ENCODE measurements at regions not wholly inside any gene's neighbourhood (a gene's known extent, or its start where the extent isn't known, plus 50 kb on each side); places are given as distances from the start of the nearest gene placed in this dataset.

DNA sequence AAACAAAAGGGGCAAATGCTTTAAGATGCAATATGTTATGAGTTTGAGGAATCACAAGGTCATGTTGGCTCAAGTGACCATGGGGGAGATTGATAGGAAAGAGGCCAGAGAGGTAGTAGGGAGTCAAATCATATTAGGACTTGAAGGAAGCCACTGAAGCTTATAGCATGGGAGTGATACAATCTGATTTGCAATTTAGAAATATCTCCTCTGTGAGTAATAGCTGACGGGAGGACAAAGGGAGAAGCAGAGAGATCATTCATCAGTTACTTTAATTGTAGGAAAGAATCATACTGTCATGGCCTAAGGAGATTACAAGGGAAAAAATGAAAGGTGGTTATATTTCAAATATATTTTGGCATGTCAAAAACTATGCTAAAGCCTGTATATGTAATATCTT is 793.6 kb upstream of the RAG2 start:
- DNase-seq (ENCODE audit: low spot score), result no peak
- Histone ChIP-seq H3K4me3 (no peak overlapping the region), H3K4me1 (replicated peaks) (no peaks in the 10 kb centered on the region), H3K27ac (no peak overlapping the region), H3K9me3 (no peaks in the 10 kb centered on the region), H3K27me3 (replicated peaks; ENCODE audit: insufficient read depth) (no peaks in the 10 kb centered on the region), H3K36me3 (no peaks in the 10 kb centered on the region)
- WGBS, result 88% methylated on average over 1 of the region's 1 CpG
- TF ChIP-seq, protein P1, sequence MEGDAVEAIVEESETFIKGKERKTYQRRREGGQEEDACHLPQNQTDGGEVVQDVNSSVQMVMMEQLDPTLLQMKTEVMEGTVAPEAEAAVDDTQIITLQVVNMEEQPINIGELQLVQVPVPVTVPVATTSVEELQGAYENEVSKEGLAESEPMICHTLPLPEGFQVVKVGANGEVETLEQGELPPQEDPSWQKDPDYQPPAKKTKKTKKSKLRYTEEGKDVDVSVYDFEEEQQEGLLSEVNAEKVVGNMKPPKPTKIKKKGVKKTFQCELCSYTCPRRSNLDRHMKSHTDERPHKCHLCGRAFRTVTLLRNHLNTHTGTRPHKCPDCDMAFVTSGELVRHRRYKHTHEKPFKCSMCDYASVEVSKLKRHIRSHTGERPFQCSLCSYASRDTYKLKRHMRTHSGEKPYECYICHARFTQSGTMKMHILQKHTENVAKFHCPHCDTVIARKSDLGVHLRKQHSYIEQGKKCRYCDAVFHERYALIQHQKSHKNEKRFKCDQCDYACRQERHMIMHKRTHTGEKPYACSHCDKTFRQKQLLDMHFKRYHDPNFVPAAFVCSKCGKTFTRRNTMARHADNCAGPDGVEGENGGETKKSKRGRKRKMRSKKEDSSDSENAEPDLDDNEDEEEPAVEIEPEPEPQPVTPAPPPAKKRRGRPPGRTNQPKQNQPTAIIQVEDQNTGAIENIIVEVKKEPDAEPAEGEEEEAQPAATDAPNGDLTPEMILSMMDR (IDR thresholded peaks at IDR 0.05), result no peak
- TF ChIP-seq POLR2AphosphoS5 (IDR thresholded peaks at IDR 0.05), result no peak
- TF ChIP-seq POLR2A (IDR thresholded peaks at IDR 0.05), result no peak
- intact Hi-C loops (cut with DNase I), result no loop called here

DNA sequence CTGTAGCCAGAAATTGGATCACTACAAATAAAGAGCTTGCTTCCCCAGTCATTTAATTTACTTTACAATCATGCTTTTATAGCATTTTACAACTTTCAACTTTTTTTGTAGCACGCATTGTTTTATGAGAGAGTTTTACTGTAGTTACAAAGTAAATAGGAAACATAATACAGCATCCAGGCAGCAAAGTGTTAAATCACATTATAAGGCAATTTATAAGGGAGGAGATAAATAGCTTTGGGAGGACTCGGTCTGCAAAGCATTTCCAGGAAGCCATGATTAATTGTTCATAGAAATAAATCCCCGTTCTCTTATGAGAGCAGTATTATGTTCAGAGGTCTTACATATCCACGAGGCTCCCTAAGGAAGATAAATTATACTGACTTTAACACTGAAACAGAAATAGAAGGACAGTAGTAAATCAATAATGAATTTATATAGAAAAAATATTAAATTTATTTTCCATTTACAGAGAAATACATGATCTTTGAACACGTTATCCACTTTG is 792.6 kb upstream of the RAG2 start:
- Histone ChIP-seq H3K27me3 (replicated peaks; ENCODE audit: insufficient read depth) (no peaks in the 10 kb centered on the region), H3K36me3 (no peaks in the 10 kb centered on the region), H3K4me3 (no peak overlapping the region), H3K4me1 (replicated peaks) (no peaks in the 10 kb centered on the region), H3K9me3 (no peaks in the 10 kb centered on the region), H3K27ac (no peak overlapping the region)
- intact Hi-C loops (cut with DNase I), result no loop called here
- WGBS, result 20% methylated on average over 5 of the region's 5 CpGs
- DNase-seq (ENCODE audit: low spot score), result no peak
- TF ChIP-seq POLR2A (IDR thresholded peaks at IDR 0.05) (no peak), POLR2AphosphoS5 (IDR thresholded peaks at IDR 0.05) (no peak)
- TF ChIP-seq, protein P1 (IDR thresholded peaks at IDR 0.05), result no peak

DNA sequence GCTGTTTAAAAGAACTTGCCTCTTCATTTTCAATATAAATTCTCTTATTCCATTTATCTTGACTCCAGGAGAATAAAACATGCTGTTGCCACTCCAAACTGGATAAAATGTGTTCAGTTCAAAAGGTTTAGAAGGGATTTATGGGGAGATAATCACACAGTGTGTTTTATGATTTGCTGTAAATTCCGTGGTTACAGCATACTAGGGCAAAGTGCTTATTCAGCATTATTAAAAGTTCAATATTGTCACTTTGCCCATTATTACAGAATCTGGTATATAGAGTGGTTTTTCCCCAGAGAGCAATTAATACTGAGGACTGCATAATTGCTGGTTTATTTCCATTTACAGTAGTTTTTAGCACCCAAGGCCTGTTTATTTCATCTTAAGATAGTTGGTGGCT is 780.9 kb upstream of the RAG2 start:
- H3K36me3 ChIP-seq, result no peaks in the 10 kb centered on the region
- no peaks in the 10 kb centered on the region for H3K4me1 ChIP-seq (replicated peaks)
- TF ChIP-seq POLR2AphosphoS5 (IDR thresholded peaks at IDR 0.05) (no peak), POLR2A (IDR thresholded peaks at IDR 0.05) (no peak)
- TF ChIP-seq, protein P1 (IDR thresholded peaks at IDR 0.05), result no peak
- H3K4me3 ChIP-seq, result no peak overlapping the region
- H3K27me3 ChIP-seq (replicated peaks; ENCODE audit: insufficient read depth), result no peaks in the 10 kb centered on the region
- no peak overlapping the region for H3K27ac ChIP-seq
- intact Hi-C loops (cut with DNase I), result no loop called here
- WGBS, result 7% methylated on average over 1 of the region's 1 CpG
- DNase-seq (ENCODE audit: low spot score), result no peak
- H3K9me3 ChIP-seq, result no peaks in the 10 kb centered on the region

DNA sequence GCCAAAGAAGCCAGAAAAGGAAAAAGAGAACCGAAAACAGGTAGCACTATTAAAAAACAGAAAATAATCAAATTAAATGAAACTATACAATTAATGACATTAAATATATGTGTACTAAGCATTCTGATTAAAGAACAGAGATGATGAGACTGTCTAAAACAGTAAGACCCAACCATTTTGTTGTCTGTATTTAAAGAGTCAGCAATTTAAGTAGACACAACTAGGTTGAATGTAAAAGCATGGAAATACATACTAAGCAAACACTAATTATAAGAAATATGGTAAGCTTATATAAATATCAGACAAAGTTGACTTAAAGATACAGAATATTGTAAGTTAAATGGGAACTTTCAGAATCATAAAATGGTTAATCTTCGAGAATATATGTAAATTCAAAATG is 774.6 kb upstream of the RAG2 start:
- Histone ChIP-seq H3K9me3 (no peaks in the 10 kb centered on the region), H3K27ac (no peak overlapping the region), H3K27me3 (replicated peaks; ENCODE audit: insufficient read depth) (no peaks in the 10 kb centered on the region), H3K4me3 (no peak overlapping the region), H3K4me1 (replicated peaks) (no peaks in the 10 kb centered on the region), H3K36me3 (no peaks in the 10 kb centered on the region)
- 90% methylated on average over 2 of the region's 2 CpGs for WGBS
- TF ChIP-seq POLR2A (IDR thresholded peaks at IDR 0.05) (no peak), POLR2AphosphoS5 (IDR thresholded peaks at IDR 0.05) (no peak)
- TF ChIP-seq, protein P1 (IDR thresholded peaks at IDR 0.05), result no peak
- intact Hi-C loops (cut with DNase I), result no loop called here
- DNase-seq (ENCODE audit: low spot score), result no peak

- H3K9me3 ChIP-seq, result no peaks in the 10 kb centered on the region
- DNase-seq (ENCODE audit: low spot score), result no peak
- intact Hi-C loops (cut with DNase I), result no loop called here
- H3K36me3 ChIP-seq, result no peaks in the 10 kb centered on the region
- no peaks in the 10 kb centered on the region for H3K27me3 ChIP-seq (replicated peaks; ENCODE audit: insufficient read depth)
- H3K4me1 ChIP-seq (replicated peaks), result no peaks in the 10 kb centered on the region
- no peak for TF ChIP-seq POLR2A (IDR thresholded peaks at IDR 0.05)
- TF ChIP-seq, protein P1 (IDR thresholded peaks at IDR 0.05), result no peak
- no peak for TF ChIP-seq POLR2AphosphoS5 (IDR thresholded peaks at IDR 0.05)
- H3K27ac ChIP-seq, result no peak overlapping the region
- no peak overlapping the region for H3K4me3 ChIP-seq
Observed at GRCh38 chr11:37371346-37371970, 773.4 kb upstream of the RAG2 start.
